Middle frontal gyrus (tissue), 1 donor: ENCODE measurements at regions not wholly inside any gene's neighbourhood (a gene's known extent, or its start where the extent isn't known, plus 50 kb on each side); places are given as distances from the start of the nearest gene placed in this dataset.

Source experiments
- DNase-seq: peaks from one replicate; pipeline ENCODE4 v3.0.0-alpha.2; 2015; ENCODE audit warnings: low spot score; ENCODE audit errors: extremely low spot score

DNA sequence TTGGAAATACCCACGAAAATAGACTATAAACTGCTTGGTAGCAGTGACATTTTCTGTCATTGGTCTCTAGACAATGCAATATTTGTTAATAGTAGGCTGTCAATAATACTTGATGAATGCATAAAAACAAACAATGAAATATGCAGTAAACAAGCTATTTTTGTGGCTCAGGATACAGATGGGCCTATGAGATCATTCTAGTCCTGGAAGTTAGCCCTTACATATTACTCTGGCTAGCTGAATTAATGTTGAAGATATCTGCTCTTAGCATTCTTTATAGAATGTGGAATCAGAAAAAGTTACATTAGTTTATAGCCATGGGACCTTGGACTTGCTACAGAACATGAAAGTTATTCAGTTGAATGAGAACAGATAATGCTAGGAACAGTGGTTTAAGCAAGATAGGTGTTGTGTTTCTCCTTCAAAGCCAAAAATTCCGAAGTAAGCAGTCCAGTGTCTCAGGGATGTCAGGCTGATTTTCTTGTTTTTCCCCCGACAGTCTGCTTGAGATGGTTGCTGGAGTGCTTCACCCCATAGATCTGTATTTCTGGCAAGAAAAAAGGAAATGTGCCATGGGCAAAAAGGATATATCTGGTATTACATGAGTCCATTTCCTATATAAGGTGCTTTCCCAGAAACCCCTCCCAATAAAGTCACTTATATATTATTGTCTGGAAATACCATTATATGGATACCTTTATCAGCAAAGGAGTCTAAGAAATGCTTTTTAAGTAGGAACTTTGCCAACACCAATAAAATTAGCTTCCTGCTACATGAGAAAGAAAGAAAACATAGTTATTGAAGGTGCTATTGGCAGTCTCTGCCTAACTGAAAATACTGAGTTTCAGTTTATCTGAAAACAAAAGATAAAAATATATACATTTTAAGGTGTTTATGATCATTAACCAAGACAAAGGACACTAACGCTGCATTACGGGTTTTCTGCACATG, 619.4 kb upstream of the ATP2B1 start:
- no peak for DNase-seq

DNA sequence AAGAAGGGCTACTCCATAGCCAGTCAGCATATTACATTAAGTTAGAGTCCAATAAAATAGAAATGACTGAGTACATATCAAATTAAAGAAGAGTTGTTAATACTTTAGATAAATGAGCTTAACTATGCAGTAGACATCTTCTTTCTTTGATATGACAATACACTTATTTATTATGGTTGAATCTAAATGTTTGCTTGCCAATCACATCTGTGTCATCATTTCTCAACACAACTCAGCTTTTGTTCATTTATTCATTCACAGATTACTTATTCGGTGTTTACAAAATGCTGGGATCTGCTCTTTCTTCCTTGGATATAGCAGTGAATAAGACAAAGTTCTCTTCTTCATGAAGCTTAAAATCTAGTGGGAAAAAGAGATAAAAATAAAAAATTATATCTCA, 614.6 kb upstream of the ATP2B1 start:
- DNase-seq = no peak

DNA sequence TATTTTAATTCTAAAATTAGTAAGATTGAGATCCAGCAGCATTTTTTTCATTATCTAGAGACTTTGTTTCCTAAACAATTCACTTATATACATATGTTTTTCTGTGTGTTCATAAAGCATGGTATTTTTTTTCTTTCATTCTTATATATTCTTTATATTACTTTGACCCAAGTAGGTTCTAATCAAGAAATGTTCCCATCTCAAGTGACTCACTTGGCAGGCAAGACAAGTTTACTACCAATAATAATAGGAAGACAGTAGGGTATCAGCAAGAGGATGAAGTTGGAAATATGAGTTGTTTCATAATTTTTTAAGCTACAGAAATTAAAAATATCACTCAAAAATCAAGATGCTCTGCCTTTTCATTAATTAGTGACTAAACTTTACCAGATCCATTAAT, 613.4 kb upstream of the ATP2B1 start:
- no peak for DNase-seq

DNA sequence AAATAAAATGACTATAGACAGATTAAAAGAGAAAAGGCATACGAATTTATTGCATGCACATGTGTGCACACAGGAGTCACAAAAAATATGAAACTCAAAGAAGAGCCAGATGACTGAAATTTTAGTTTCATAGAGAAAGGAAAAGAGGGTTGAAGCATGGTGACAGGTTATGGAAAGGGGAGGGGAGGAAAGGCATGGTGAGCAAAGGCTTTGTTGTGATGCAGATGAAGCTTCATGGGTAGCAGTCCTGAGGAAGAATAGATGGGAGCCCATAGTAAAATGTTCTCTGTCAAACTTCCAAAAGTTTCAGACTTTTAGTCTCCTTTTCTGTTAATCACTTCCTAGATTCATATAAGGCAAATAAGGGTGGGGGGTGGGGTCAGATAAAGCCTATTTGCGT, 612.7 kb upstream of the ATP2B1 start:
- DNase-seq = no peak

DNA sequence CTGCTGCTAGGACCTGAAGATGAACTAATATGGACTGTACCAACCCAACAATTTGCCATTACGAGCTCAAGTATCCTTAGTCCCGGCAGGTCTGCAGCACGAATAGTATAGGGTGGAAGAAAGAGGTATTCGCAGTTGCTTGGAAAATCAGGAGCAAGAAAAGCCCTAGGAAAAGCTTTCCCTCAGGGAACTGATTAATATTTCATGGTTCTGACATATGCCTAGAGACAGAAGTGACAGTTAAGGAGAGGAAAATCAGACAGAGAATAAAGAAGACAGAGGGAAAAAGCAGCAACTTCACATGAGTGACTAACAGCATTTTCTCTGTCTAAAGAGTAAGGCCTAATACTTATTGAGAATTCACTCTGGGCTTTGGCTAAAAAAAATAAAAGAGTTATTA, 602.9 kb upstream of the ATP2B1 start:
- no peak for DNase-seq

DNA sequence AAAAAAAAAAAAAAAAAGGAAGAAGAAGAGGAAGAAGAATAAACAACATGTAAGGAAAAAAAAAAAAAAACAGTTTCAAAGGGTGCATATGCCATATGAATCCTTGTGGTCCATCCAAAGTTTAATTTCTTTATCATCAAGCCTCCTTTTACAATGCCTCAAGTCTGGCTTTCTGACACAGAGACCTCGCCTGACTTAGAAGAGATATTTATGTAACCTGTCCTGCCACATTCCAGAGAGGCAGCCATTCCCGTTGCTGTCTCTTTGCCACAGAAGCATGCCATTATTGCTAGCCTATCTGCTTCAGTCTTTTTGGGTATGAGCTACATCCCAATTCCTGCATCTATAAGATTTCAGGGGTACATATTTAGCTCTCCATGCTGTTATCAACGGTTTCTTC, 596.7 kb upstream of the ATP2B1 start:
- no peak for DNase-seq

DNA sequence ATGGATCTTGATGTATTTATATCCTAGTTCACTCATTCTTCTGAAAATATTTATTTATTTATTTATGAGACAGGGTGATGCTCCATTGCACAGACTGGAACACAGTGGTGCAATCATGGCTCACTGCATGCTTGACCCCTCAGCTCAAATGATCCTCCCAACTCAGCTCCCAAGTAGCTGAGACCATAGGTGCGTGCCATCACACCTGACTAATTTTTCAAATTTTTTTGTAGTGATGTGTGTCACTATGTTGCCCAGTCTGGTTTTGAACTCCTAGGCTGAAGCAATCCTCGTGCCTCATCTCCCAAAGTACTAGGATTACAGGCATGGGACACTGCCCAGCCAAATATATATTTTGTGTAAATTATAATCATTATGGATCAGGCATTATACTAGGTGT, 595.6 kb upstream of the ATP2B1 start:
- DNase-seq = no peak

DNA sequence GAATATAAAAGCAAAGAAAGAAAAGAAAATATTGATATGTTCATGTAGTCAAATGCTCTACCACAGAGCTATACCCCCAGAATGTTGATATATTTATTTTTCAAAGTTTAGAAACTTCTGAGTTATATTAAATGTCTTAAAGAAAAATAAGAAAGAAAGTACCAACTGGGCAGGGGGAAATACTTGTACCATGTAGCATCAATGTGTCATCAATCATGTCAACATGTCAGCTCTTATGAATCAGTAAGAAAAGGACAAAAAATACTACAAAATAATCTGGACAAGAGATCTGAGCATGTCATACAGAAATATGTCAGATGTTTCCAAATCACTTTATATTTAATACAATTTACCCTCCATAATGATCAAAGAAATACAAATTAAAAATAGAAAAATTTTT, 595.1 kb upstream of the ATP2B1 start:
- no peak for DNase-seq

DNA sequence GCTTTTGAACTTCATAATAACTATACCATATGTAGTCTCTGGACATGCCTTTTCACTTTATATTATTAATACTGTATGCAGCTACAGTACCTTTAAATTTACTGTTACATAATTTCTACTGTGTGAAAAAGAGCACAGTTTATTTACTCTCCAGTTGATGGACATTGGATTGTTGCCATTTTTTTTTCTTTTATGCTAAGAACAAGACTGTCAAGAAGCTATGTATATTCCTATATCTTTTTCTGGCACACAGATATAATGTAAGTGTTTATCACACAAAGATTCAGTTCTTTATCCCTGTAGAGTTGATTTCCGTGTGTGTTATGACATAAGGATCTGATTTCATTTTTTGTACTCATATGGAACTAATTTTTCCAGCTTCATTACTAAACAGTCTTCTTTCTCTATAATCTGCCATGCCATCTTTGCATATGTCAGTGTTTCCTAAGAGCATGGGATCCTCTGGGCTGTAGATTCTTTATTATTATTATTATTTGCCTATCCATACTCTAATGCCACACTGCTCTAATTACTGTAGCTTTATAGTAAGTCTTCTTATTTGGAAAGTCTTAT, 593.0 kb upstream of the ATP2B1 start:
- DNase-seq = no peak

DNA sequence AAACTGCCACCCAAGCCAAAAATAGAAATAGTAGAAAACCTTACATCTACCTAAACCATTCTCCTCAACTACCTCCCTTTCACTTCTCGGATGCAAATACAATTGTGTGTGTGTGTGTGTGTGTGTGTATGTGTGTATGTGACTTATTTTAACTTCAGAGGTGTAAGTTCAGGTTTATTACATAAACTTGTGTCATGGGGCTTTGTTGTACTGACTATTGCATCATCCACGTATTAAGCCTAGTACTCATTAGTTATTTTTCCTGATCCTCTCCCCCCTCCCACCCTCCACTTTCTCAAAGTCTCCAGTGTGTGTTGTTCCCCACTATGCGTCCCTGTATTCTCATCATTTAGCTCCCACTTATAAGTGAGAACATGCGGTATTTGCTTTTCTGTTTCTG, 592.5 kb upstream of the ATP2B1 start:
- DNase-seq = no peak

DNA sequence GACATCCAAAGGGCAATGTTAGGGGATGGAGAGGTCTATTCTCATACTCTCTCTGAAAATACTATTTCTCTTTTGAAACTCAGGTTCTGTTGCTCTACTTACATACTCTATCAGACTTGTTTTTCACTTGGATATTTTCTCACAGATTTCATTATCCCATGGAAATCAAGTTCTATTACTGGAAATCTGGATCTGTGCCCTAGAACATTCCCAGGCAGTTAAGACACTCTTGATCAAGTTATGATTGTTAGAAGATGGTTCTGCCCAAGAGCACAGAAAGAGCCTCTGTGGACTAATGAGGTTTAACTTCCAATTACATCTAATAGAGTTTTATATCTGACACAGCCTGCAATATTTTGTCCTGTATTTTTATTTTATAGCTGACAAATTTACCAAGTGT, 591.0 kb upstream of the ATP2B1 start:
- DNase-seq = no peak

DNA sequence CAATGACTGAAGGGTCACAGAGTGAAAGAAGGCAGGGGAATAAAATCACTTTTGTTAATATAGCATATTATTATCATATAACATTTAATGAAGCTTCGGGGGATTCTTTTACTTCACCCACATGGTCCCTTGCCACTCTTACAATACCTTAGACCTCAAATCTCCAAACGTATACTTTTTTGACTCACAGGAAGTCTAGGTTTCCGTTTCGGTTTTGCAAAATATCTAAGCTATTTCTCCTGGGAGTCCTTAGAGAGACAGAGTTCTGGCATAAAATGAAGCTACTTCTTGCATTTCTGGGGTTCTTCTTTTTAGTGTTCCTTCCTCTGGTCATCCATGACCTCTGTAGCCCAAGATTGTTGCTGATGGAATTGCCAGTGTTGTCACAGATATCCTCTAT, 590.5 kb upstream of the ATP2B1 start:
- no peak for DNase-seq

DNA sequence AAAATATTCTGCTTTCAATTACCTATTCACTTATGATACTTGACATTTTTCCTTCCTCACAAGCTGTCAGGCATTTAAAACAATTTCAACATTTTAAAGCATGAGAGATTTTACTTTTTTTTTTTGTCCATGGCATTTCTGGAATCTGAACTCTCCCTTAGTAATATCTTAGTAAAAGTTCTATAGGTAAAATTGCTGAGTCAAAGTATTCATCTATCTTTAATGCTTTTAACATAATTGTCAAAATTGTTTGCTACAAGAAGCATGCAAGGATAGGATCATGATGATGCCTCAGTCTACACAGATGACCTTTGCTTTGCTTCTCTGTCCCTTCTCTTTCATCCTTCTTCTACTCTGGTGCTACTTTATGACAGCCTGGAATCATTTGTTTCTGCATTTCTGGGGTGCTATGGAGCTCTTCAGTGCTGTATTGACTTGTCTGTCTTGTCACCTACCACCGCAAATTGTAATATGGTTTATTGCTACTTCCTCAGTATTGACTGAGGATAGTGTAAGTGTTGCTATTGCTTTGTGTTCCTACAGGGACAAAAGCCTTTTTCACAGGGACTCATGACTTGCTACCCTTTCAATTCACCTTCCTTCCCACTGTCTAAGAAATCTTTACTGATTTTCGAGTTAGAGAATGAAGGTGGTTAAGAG, 589.8 kb upstream of the ATP2B1 start:
- no peak for DNase-seq

DNA sequence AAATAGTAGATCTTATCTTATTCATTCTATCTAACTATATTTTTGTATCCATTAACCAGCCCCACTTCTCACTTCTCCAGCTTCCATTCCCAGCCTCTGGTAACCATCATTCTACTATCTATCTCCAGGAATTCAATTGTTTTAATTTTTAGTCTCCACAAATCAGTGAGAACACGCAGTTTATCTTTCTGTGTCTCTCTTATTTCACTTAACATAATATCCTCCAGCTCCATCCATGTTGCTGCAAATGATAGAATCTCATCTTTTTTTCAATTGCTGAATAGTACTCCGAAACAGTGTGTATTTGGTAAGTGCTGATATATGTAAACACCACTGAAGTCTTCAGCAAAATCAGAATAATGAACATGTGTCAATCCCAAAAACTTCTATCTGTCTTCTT, 587.2 kb upstream of the ATP2B1 start:
- no peak for DNase-seq

DNA sequence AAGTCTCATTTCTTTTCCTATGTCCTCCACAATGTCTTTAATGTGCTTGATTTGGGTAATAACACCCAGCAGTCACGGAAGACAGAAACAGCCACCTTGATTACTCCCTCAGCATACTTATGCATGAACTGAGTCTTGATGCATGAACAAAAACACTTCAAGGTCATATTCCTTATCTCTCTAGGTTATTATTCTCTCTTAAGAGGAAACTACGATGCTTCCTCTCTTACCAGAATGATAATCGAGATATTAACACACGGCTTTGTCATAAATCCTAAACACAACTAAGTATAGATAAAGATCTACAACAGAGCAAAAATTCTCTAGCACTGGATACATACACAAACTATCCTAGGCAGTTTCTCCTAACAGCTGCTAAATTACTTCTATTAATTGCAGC, 583.5 kb upstream of the ATP2B1 start:
- no peak for DNase-seq

DNA sequence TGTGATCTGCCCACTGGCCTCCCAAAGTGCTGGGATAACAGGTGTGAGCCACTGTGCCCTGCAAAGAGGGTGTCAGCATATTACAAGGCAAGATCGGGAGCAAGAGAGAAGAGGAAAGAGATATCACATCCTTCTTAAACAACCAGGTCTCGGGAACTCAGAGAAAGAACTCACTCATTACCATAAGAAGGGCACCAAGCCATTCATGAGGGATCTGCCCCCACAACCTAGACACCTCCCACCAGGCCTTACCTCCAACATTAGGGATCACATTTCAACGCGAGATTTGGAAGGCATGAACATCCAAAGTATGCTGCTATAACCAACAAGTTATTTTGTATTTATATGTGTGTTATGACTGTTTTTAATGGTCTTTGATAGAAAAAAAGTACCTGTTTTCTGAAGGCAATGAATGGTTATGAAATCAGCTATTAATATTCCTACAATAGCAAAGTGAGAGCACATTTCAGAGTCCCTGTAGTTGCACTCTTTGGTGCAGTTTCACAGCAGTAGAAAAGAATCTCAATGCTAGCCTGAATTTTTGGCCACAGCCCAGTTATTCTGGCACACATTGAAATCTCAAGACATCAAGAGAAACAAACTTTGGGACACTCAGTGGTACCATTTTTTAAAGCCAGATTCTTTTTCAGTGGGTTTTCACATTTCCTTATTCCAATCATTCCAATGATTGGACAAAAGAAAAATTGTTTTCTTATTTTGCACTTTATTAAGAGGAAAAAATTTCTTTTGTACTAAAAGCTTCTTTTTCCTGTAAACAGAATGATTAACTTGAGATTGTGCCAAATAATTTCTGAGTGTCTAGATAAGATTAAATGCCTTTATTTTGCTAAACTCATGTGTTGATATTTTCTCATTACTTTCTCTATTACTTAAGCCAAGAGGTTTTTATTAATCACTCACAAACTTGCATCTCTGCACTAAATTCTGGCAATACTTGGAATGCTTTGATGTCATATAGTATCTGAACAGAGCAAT, 582.6 kb upstream of the ATP2B1 start:
- no peak for DNase-seq

DNA sequence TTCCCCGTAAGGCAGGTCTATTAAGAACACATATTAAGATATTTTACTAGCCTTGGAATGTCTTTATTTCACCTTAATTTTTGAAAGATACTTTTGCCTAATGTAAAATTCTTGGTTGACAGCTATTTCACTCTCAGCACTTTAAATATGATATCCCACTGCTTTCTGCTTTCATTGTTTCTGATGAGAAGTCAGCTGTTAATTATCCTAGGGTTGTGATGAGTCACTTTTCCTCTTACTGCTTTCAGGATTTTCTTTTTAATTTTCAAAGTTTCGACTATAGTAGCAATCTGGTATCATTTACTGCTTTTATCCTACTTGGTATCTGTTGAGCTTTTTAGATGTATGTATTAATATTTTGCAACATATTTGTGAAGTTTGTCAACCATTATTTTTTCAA, 578.9 kb upstream of the ATP2B1 start:
- DNase-seq = no peak

DNA sequence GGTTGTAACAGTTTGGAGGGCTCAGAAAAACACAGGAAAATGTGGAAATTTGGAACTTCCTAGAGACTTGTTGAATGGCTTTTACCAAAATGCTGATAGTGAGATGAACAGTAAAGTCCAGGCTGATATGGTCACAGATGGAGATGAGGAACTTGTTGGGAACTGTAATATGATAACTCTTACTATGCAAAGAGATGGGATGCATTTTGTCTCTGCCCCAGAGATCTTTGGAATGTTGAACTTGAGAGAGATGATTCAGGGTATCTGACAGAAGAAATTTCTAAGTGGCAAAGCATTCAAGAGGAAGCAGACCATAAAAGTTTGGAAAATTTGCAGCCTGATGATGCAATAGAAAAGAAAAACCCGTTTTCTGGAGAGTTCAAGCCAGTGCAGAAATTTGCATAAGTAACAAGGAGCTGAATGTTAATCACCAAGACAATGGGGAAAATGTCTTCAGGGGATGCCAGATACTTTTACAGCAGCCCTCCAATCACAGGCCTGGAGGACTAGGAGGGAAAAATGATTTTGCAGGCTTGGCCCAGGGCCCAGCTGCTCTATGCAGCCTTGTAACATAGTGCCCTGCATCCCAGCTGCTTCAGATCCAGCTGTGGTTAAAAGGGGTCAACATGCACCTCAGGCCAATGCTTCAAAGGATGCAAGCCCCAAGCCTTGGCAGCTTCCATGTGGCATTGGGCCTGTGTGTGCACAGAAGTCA, 572.7 kb upstream of the ATP2B1 start:
- no peak for DNase-seq

DNA sequence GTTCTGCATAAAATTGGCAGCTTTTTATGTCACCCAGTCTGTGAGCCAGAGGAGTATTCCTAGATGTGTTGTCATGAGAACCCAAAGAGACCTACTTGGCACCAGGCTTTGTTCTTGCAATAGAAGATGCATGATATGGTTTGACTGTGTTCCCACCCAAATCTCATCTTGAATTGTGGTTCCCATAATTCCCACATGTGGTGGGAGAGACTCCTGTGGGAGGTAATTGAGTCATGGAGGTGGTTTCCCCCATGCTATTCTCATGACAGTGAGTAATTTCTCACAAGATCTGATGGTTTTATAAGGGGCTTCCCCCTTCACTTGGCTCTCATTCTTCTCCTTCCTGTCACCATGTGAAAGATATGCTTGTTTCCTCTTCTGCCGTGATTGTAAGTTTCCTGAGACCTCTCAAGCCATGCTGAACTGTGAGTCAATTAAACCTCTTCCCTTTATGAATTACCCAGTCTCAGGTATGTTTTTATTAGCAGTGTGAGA, 572.0 kb upstream of the ATP2B1 start:
- DNase-seq = no peak

DNA sequence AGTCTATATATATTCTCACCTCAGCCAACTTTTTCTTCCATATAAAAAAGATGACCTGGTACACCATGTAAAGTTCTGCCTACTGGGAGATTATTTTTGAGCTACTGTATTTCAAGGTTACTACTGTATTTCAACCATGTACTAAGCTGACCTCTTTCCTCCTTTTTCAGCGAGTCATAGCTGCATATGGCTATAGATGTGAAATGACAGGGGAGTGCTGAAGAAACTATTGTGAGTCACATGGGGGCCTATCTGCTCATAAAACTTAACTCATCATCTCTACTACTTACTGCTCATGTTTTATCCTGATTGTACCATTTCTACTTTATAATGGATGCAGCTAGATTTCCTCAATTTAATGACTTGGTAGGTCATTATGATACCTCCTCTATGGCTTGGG, 571.4 kb upstream of the ATP2B1 start:
- no peak for DNase-seq

DNA sequence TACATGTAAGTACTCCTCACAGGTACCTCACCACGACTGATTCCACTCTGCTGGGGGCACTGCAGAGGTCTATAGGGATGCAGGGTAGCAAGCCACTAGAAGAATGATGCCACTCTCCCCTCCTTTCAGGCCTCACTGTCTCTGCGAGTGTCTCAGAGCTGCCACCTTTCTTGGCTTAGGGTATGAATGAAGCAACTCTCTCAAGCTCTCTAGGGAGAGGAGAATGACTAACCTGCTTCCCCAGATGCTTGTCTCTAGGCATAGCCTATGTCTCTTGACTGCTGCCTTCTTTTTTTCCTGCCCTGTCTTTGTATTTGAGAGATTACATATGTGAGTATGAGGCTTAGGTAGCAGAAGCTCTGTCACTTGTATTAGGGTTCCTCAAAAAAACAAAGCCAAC, 566.5 kb upstream of the ATP2B1 start:
- no peak for DNase-seq
